Prostate gland (tissue), 2 donors: ENCODE measurements at regions not wholly inside any gene's neighbourhood (a gene's known extent, or its start where the extent isn't known, plus 50 kb on each side); places are given as distances from the start of the nearest gene placed in this dataset.

ENCODE experiments used
- CTCF ChIP-seq, 4 experiments: fragments of 200-600 bp in 2 of 4; fragments of 450-650 bp in 2 of 4; sonication (generic) in 2 of 4; IDR thresholded peaks; 1 replicate in 3 of 4; 2 replicates in 1 of 4; pipeline ENCODE4 v1.5.1; 2016 to 2019; ENCODE audit warnings: antibody characterized with exemption in 4 of 4, mild to moderate bottlenecking in 2 of 4, moderate library complexity in 2 of 4
- POLR2A ChIP-seq: fragments of 450-650 bp; IDR thresholded peaks from one replicate; pipeline ENCODE4 v1.6.1; 2016; ENCODE audit warnings: antibody characterized with exemption, mild to moderate bottlenecking

GRCh38 chr1:38241594-38242334, 195.2 kb upstream of the POU3F1 start:
- no peak for TF ChIP-seq CTCF (IDR thresholded peaks at IDR 0.05)
- no peak for TF ChIP-seq POLR2A
